Trophoblast cell (in vitro differentiated cells and primary cell): ENCODE measurements at regions not wholly inside any gene's neighbourhood (a gene's known extent, or its start where the extent isn't known, plus 50 kb on each side); places are given as distances from the start of the nearest gene placed in this dataset.

ENCODE experiments used
- DNase-seq, 2 donors: peaks; one replicate each; pipeline ENCODE4 v3.0.0-alpha.2; 2016
- H2AFZ ChIP-seq: 2 replicates; pipeline ENCODE4 v1.6.1; 2013; ENCODE audit warnings: low read length, moderate library complexity, mild to moderate bottlenecking; ENCODE audit not compliant: insufficient read depth, poor library complexity
- H2AK5ac ChIP-seq: 2 replicates; pipeline ENCODE4 v1.6.1; 2013; ENCODE audit warnings: mild to moderate bottlenecking, low read length
- H2BK120ac ChIP-seq: 2 replicates; pipeline ENCODE4 v1.6.1; 2013; ENCODE audit warnings: low read length, mild to moderate bottlenecking, moderate library complexity; ENCODE audit not compliant: insufficient read depth, poor library complexity
- H2BK12ac ChIP-seq: 2 replicates; pipeline ENCODE4 v1.6.1; 2013; ENCODE audit warnings: mild to moderate bottlenecking, low read length, moderate library complexity
- H2BK5ac ChIP-seq: 2 replicates; pipeline ENCODE4 v1.6.1; 2013; ENCODE audit warnings: low read length, low read depth, moderate library complexity, mild to moderate bottlenecking; ENCODE audit not compliant: poor library complexity
- H3K14ac ChIP-seq: 2 replicates; pipeline ENCODE4 v1.6.1; 2013; ENCODE audit warnings: mild to moderate bottlenecking, low read length
- H3K18ac ChIP-seq: 2 replicates; pipeline ENCODE4 v1.6.1; 2013; ENCODE audit warnings: mild to moderate bottlenecking, low read length
- H3K23ac ChIP-seq: 2 replicates; pipeline ENCODE4 v1.6.1; 2013; ENCODE audit warnings: low read length
- H3K27ac ChIP-seq: 2 replicates; pipeline ENCODE4 v1.5.1; 2013; ENCODE audit warnings: low read depth, mild to moderate bottlenecking, inconsistent platforms, low read length, moderate library complexity
- H3K27me3 ChIP-seq: 2 replicates; pipeline ENCODE4 v1.6.1; 2013; ENCODE audit warnings: inconsistent platforms, mild to moderate bottlenecking, low read length, moderate library complexity; ENCODE audit not compliant: insufficient read depth
- H3K36me3 ChIP-seq, 2 experiments: 1 replicate in 1 of 2; 2 replicates in 1 of 2; pipeline ENCODE4 v1.6.1; 2013; ENCODE audit warnings: low read length in 2 of 2, mild to moderate bottlenecking in 2 of 2, moderate library complexity in 1 of 2; ENCODE audit not compliant: insufficient read depth in 2 of 2, control insufficient read depth in 1 of 2
- H3K4ac ChIP-seq: 2 replicates; pipeline ENCODE4 v1.6.1; 2013; ENCODE audit warnings: low read depth, mild to moderate bottlenecking, low read length, moderate library complexity
- H3K4me1 ChIP-seq, 2 experiments: 1 replicate in 1 of 2; 2 replicates in 1 of 2; pipeline ENCODE4 v1.6.1; 2013; ENCODE audit warnings: low read length in 2 of 2, mild to moderate bottlenecking in 2 of 2, moderate library complexity in 1 of 2; ENCODE audit not compliant: insufficient read depth in 2 of 2, control insufficient read depth in 1 of 2
- H3K4me2 ChIP-seq: 2 replicates; pipeline ENCODE4 v1.6.1; 2013; ENCODE audit warnings: inconsistent platforms, mild to moderate bottlenecking, low read length, moderate library complexity
- H3K4me3 ChIP-seq: 2 replicates; pipeline ENCODE4 v1.5.1; 2013; ENCODE audit warnings: mild to moderate bottlenecking, low read depth, low read length, inconsistent platforms
- H3K79me1 ChIP-seq: one replicate; pipeline ENCODE4 v1.6.1; 2013; ENCODE audit warnings: low read length
- H3K79me2 ChIP-seq: 2 replicates; pipeline ENCODE4 v1.6.1; 2013; ENCODE audit warnings: low read length, mild to moderate bottlenecking; ENCODE audit not compliant: control insufficient read depth, insufficient read depth, poor library complexity
- H3K9ac ChIP-seq: 2 replicates; pipeline ENCODE4 v1.6.1; 2013; ENCODE audit warnings: mild to moderate bottlenecking, low read length
- H3K9me3 ChIP-seq: 2 replicates; pipeline ENCODE4 v1.6.1; 2013; ENCODE audit warnings: low read depth, mild to moderate bottlenecking, control low read depth, inconsistent platforms, low read length; ENCODE audit not compliant: insufficient read depth
- H4K12ac ChIP-seq: 2 replicates; pipeline ENCODE4 v1.6.1; 2013; ENCODE audit warnings: low read depth, mild to moderate bottlenecking, low read length, moderate library complexity
- H4K8ac ChIP-seq: 2 replicates; pipeline ENCODE4 v1.6.1; 2013; ENCODE audit warnings: low read depth, mild to moderate bottlenecking, low read length, moderate library complexity
- H4K91ac ChIP-seq: one replicate; pipeline ENCODE4 v1.6.1; 2013; ENCODE audit warnings: low read depth, mild to moderate bottlenecking, low read length, moderate library complexity
- WGBS: extraction: QIAGEN DNeasy Blood & Tissue Kit; methylation state at CpG from one replicate; pipeline ENCODE4 v1.1.7; 2013; ENCODE audit warnings: missing lambda C conversion rate; ENCODE audit not compliant: insufficient read length, insufficient coverage; ENCODE audit errors: extremely low coverage; 5-methylcytosine and 5-hydroxymethylcytosine counted together

GRCh38 chr10:131657985-131658330 lies 242.8 kb upstream of the PPP2R2D start:
- H2AFZ ChIP-seq = no peak overlapping the region
- WGBS = no CpG with 5 or more reads among the region's 9 CpGs
- no peaks in the 10 kb centered on the region for H3K36me3 ChIP-seq
- H3K23ac ChIP-seq = no peak overlapping the region
- H2AK5ac ChIP-seq = no peak overlapping the region
- H3K27me3 ChIP-seq = no peaks in the 10 kb centered on the region
- H3K9me3 ChIP-seq = peaks cover 12% of the 10 kb centered on the region
- no peak overlapping the region for H4K8ac ChIP-seq
- no peak overlapping the region for H3K18ac ChIP-seq
- H3K4ac ChIP-seq = no peak overlapping the region
- H3K9ac ChIP-seq = no peak overlapping the region
- H4K91ac ChIP-seq = no peak overlapping the region
- H3K4me2 ChIP-seq = no peak overlapping the region
- no peak overlapping the region for H2BK5ac ChIP-seq
- no peak overlapping the region for H2BK12ac ChIP-seq
- DNase-seq = no peak
- H3K14ac ChIP-seq = no peak overlapping the region
- H3K79me2 ChIP-seq = no peaks in the 10 kb centered on the region
- no peak overlapping the region for H3K27ac ChIP-seq
- no peak overlapping the region for H4K12ac ChIP-seq
- H2BK120ac ChIP-seq = no peak overlapping the region
- peaks cover 7 to 10% of the 10 kb centered on the region in 2 experiments for H3K4me1 ChIP-seq
- no peak overlapping the region for H3K4me3 ChIP-seq
- H3K79me1 ChIP-seq = no peaks in the 10 kb centered on the region

- Histone ChIP-seq H4K12ac (no peak overlapping the region), H3K27me3 (no peaks in the 10 kb centered on the region), H3K36me3 (no peaks in the 10 kb centered on the region), H2AK5ac (no peak overlapping the region), H3K23ac (no peak overlapping the region), H3K14ac (no peak overlapping the region), H3K79me2 (no peaks in the 10 kb centered on the region), H3K9ac (no peak overlapping the region), H4K91ac (no peak overlapping the region), H2BK5ac (no peak overlapping the region), H3K4me1 (peaks cover 7 to 10% of the 10 kb centered on the region in 2 experiments), H3K4me3 (no peak overlapping the region), H3K4ac (no peak overlapping the region), H2AFZ (no peak overlapping the region), H4K8ac (no peak overlapping the region), H3K79me1 (no peaks in the 10 kb centered on the region), H3K18ac (no peak overlapping the region), H3K27ac (no peak overlapping the region), H2BK120ac (no peak overlapping the region), H3K4me2 (no peak overlapping the region), H3K9me3 (peaks cover 12% of the 10 kb centered on the region), H2BK12ac (no peak overlapping the region)
- DNase-seq = no peak
- WGBS = no CpG with 5 or more reads among the region's 9 CpGs
Measured at GRCh38 chr10:131658476-131659110, 242.2 kb upstream of the PPP2R2D start.

GRCh38 chr10:131660427-131660826 lies 240.4 kb upstream of the PPP2R2D start:
- H2AK5ac ChIP-seq = no peak overlapping the region
- no peak overlapping the region for H2AFZ ChIP-seq
- peaks cover 0 to 3% of the 10 kb centered on the region in 2 experiments for H3K4me1 ChIP-seq
- no peaks in the 10 kb centered on the region for H3K79me1 ChIP-seq
- WGBS = no CpG with 5 or more reads among the region's 9 CpGs
- no peak overlapping the region for H3K9ac ChIP-seq
- H2BK12ac ChIP-seq = no peak overlapping the region
- no peaks in the 10 kb centered on the region for H3K36me3 ChIP-seq
- no peak overlapping the region for H2BK5ac ChIP-seq
- H3K18ac ChIP-seq = no peak overlapping the region
- H4K8ac ChIP-seq = no peak overlapping the region
- no peaks in the 10 kb centered on the region for H3K79me2 ChIP-seq
- no peak overlapping the region for H4K12ac ChIP-seq
- H2BK120ac ChIP-seq = no peak overlapping the region
- no peak overlapping the region for H3K27ac ChIP-seq
- H3K4me2 ChIP-seq = no peak overlapping the region
- H4K91ac ChIP-seq = no peak overlapping the region
- H3K14ac ChIP-seq = no peak overlapping the region
- peaks cover 12% of the 10 kb centered on the region for H3K9me3 ChIP-seq
- H3K23ac ChIP-seq = no peak overlapping the region
- H3K4ac ChIP-seq = no peak overlapping the region
- H3K27me3 ChIP-seq = no peaks in the 10 kb centered on the region
- no peak overlapping the region for H3K4me3 ChIP-seq
- no peak for DNase-seq

- Histone ChIP-seq H3K9me3 (peaks cover 6% of the 10 kb centered on the region), H3K4me1 (no peaks in the 10 kb centered on the region), H2BK12ac (no peak overlapping the region), H3K14ac (no peak overlapping the region), H3K36me3 (no peaks in the 10 kb centered on the region), H2AK5ac (no peak overlapping the region), H2BK5ac (no peak overlapping the region), H3K79me1 (no peaks in the 10 kb centered on the region), H3K4me3 (no peak overlapping the region), H2BK120ac (no peak overlapping the region), H4K8ac (no peak overlapping the region), H3K4me2 (no peak overlapping the region), H3K23ac (no peak overlapping the region), H3K18ac (no peak overlapping the region), H2AFZ (no peak overlapping the region), H3K9ac (no peak overlapping the region), H3K27me3 (no peaks in the 10 kb centered on the region), H4K91ac (no peak overlapping the region), H4K12ac (no peak overlapping the region), H3K79me2 (no peaks in the 10 kb centered on the region), H3K27ac (no peak overlapping the region), H3K4ac (no peak overlapping the region)
- DNase-seq = no peak
- WGBS = no CpG with 5 or more reads among the region's 10 CpGs
Measured at GRCh38 chr10:131662851-131663250, 238.0 kb upstream of the PPP2R2D start.
